Natural killer cell (primary cell): ENCODE measurements at regions not wholly inside any gene's neighbourhood (a gene's known extent, or its start where the extent isn't known, plus 50 kb on each side); places are given as distances from the start of the nearest gene placed in this dataset.

Source experiments
- ATAC-seq, 3 donors: fragments of 150-1000 bp in 2 of 3; fragments of 200-7000 bp in 1 of 3; cut with Tn5 transposase; 1 replicate in 1 of 3; 2 replicates in 2 of 3; pipeline ENCODE4 v1.10.0; 2021; ENCODE audit warnings: mild to moderate bottlenecking in 2 of 3, moderate library complexity in 2 of 3
- DNase-seq, 2 donors: peaks; one replicate each; pipeline versions ENCODE4 v3.0.0 to v3.0.0-alpha.2; 2013 to 2021; ENCODE audit warnings: mixed read lengths in 1 of 2
- H3K27ac ChIP-seq: one replicate; pipeline ENCODE4 v1.5.1; 2013; ENCODE audit warnings: mild to moderate bottlenecking, low read length
- H3K27me3 ChIP-seq: one replicate; pipeline ENCODE4 v1.6.1; 2013; ENCODE audit warnings: low read length; ENCODE audit not compliant: control insufficient read depth, insufficient read depth
- H3K36me3 ChIP-seq: one replicate; pipeline ENCODE4 v1.6.1; 2013; ENCODE audit warnings: low read length; ENCODE audit not compliant: control insufficient read depth, insufficient read depth
- H3K4me1 ChIP-seq: one replicate; pipeline ENCODE4 v1.6.1; 2013; ENCODE audit warnings: low read length; ENCODE audit not compliant: control insufficient read depth, insufficient read depth
- H3K4me3 ChIP-seq: one replicate; pipeline ENCODE4 v1.5.1; 2013; ENCODE audit warnings: low read length
- H3K9me3 ChIP-seq: one replicate; pipeline ENCODE4 v1.6.1; 2013; ENCODE audit warnings: low read length; ENCODE audit not compliant: control insufficient read depth, insufficient read depth
- H3K27ac Mint-ChIP-seq, 2 donors: one replicate each; pipeline ENCODE4 v1.8.0; 2022; ENCODE audit warnings: mild to moderate bottlenecking in 2 of 2, mixed read lengths in 2 of 2, moderate library complexity in 1 of 2
- H3K27me3 Mint-ChIP-seq, 2 donors: one replicate each; pipeline ENCODE4 v1.8.0; 2022; ENCODE audit warnings: low read depth in 2 of 2, mixed read lengths in 2 of 2
- H3K36me3 Mint-ChIP-seq: one replicate; pipeline ENCODE4 v1.8.0; 2022; ENCODE audit warnings: mixed read lengths
- H3K4me1 Mint-ChIP-seq, 2 donors: one replicate each; pipeline ENCODE4 v1.8.0; 2022; ENCODE audit warnings: mixed read lengths in 2 of 2
- H3K4me3 Mint-ChIP-seq: one replicate; pipeline ENCODE4 v1.8.0; 2022; ENCODE audit warnings: mild to moderate bottlenecking, moderate library complexity, mixed read lengths
- H3K9me3 Mint-ChIP-seq, 2 donors: one replicate each; pipeline ENCODE4 v1.8.0; 2022; ENCODE audit warnings: mixed read lengths in 2 of 2
- CTCF ChIP-seq: fragments of 200-600 bp; IDR thresholded peaks from one replicate; pipeline ENCODE4 v1.8.0; 2022; ENCODE audit warnings: antibody characterized with exemption
- WGBS: methylation state at CpG from one replicate; pipeline ENCODE4 v1.1.7; 2013; ENCODE audit warnings: missing lambda C conversion rate; ENCODE audit not compliant: insufficient coverage; 5-methylcytosine and 5-hydroxymethylcytosine counted together
- intact Hi-C: fragments of 100-400 bp; cut with micrococcal nuclease; formaldehyde crosslinking; loops from one replicate; pipeline ENCODE4 v1.14.2; 2022

- ATAC-seq (no peak), DNase-seq (no peak)
- Mint-ChIP-seq H3K4me1 (no peaks in the 10 kb centered on the region), H3K27me3 (no peaks in the 10 kb centered on the region), H3K36me3 (no peaks in the 10 kb centered on the region), H3K27ac (no peak overlapping the region), H3K4me3 (no peak overlapping the region), H3K9me3 (peaks cover 6 to 14% of the 10 kb centered on the region in 2 donors)
- Histone ChIP-seq H3K27ac (no peak overlapping the region), H3K4me3 (no peak overlapping the region), H3K36me3 (no peaks in the 10 kb centered on the region), H3K27me3 (no peaks in the 10 kb centered on the region), H3K4me1 (no peaks in the 10 kb centered on the region), H3K9me3 (no peaks in the 10 kb centered on the region)
- 68% methylated on average over 8 of the region's 8 CpGs for WGBS
- TF ChIP-seq CTCF: no peak
- intact Hi-C loops: no loop called here
These were observed 143.5 kb downstream of the SLC30A10 start for GRCh38 chr1:219784660-219785381.

GRCh38 chr1:219783605-219784235 is 144.6 kb downstream of the SLC30A10 start:
- ATAC-seq (no peak), DNase-seq (no peak)
- Histone ChIP-seq H3K4me1 (no peaks in the 10 kb centered on the region), H3K36me3 (no peaks in the 10 kb centered on the region), H3K27me3 (no peaks in the 10 kb centered on the region), H3K4me3 (no peak overlapping the region), H3K27ac (no peak overlapping the region), H3K9me3 (no peaks in the 10 kb centered on the region)
- WGBS: 66% methylated on average over 2 of the region's 2 CpGs
- H3K36me3 Mint-ChIP-seq: no peaks in the 10 kb centered on the region
- no peak for TF ChIP-seq CTCF
- no peak overlapping the region for H3K4me3 Mint-ChIP-seq
- peaks cover 0 to 3% of the 10 kb centered on the region in 2 donors for H3K27me3 Mint-ChIP-seq
- H3K4me1 Mint-ChIP-seq: no peaks in the 10 kb centered on the region
- no peak overlapping the region for H3K27ac Mint-ChIP-seq
- intact Hi-C loops: no loop called here
- peaks cover 6 to 14% of the 10 kb centered on the region in 2 donors for H3K9me3 Mint-ChIP-seq

GRCh38 chr1:219782929-219783328 is 145.4 kb downstream of the SLC30A10 start:
- H3K4me3 ChIP-seq: no peak overlapping the region
- ATAC-seq (no peak), DNase-seq (no peak)
- Mint-ChIP-seq H3K4me1 (no peaks in the 10 kb centered on the region), H3K27ac (no peak overlapping the region), H3K9me3 (peaks cover 6 to 14% of the 10 kb centered on the region in 2 donors), H3K4me3 (no peak overlapping the region), H3K36me3 (no peaks in the 10 kb centered on the region), H3K27me3 (peaks cover 0 to 3% of the 10 kb centered on the region in 2 donors)
- WGBS: 82% methylated on average over 2 of the region's 3 CpGs
- H3K27ac ChIP-seq: no peak overlapping the region
- TF ChIP-seq CTCF: no peak
- no peaks in the 10 kb centered on the region for H3K36me3 ChIP-seq
- H3K27me3 ChIP-seq: no peaks in the 10 kb centered on the region
- no peaks in the 10 kb centered on the region for H3K9me3 ChIP-seq
- intact Hi-C loops: no loop called here
- no peaks in the 10 kb centered on the region for H3K4me1 ChIP-seq
